GM10266 (cell line): ENCODE measurements at regions not wholly inside any gene's neighbourhood (a gene's known extent, or its start where the extent isn't known, plus 50 kb on each side); places are given as distances from the start of the nearest gene placed in this dataset.

Source experiments
- DNase-seq: peaks from one replicate; pipeline ENCODE4 v3.0.0; 2012; ENCODE audit errors: extremely low spot score
- CTCF ChIP-seq: IDR thresholded peaks from 2 replicates; pipeline ENCODE4 v1.5.1; 2012; ENCODE audit warnings: mild to moderate bottlenecking, low read depth; ENCODE audit not compliant: control insufficient read depth, insufficient read depth; ENCODE audit errors: missing control alignments

DNA sequence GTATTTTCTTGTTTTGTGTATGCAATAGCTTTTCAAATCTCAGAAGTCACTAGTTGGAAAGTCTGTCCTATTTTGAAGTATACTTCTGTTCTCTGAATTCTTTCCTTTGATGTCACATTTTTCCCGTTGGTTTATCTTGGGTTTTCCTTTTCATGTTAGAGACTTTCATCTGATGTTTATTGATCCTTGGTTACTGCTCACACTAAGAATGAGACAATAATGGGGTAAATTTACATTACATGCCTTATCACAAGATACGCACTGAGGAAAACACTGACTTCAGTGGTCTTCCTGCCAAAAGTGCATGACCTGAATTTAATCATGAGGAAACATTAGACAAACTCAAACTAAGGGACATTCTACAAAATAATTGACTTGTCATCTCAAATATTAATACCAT lies 63.5 kb upstream of the C1GALT1 start:
- DNase-seq = no peak
- no peak for TF ChIP-seq CTCF

- no peak for TF ChIP-seq CTCF
These were observed 62.6 kb upstream of the C1GALT1 start for GRCh38 chr7:7119729-7120128.

GRCh38 chr7:7122033-7122478 lies 60.3 kb upstream of the C1GALT1 start:
- DNase-seq = no peak
- no peak for TF ChIP-seq CTCF

More at GRCh38 chr7:7119729-7120128, 62.6 kb upstream of the C1GALT1 start:
- DNase-seq = no peak

GRCh38 chr7:7122701-7123281 lies 59.6 kb upstream of the C1GALT1 start:
- TF ChIP-seq CTCF = no peak
- no peak for DNase-seq

- DNase-seq = no peak
- no peak for TF ChIP-seq CTCF
These were observed 56.4 kb upstream of the C1GALT1 start for GRCh38 chr7:7125963-7126362.

- DNase-seq = no peak
- TF ChIP-seq CTCF = no peak
These were observed 54.6 kb upstream of the C1GALT1 start for GRCh38 chr7:7127773-7128172.

DNA sequence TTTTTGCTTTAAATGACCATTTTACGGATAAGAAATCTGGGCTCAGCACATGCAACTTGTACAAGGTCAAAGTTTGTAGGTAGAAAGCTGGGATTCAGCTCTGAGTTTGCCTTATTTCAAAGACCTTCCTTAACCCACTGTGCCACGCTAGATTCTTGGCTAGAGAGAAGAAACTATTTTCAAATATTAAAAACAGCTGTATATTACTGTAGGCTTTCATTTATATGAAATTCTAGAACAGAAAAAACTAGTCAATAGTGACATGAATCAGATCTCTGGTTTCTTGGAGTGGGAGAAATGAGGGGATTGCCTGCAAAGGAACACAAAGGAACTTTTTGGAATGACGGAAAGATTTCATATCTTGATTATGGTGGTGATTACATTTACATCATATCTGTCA lies 53.0 kb upstream of the C1GALT1 start:
- TF ChIP-seq CTCF = no peak
- no peak for DNase-seq
